RWPE1 (cell line): ENCODE measurements at regions not wholly inside any gene's neighbourhood (a gene's known extent, or its start where the extent isn't known, plus 50 kb on each side); places are given as distances from the start of the nearest gene placed in this dataset.

ENCODE experiments used
- CTCF ChIA-PET: fragments of 350-600 bp; sonication (Branson Sonifier 250); formaldehyde crosslinking; extraction: SDS; loops from one replicate; lab custom pipeline; 2021; lab: Yijun Ruan, JAX
- POLR2A ChIA-PET: fragments of 400-600 bp; formaldehyde crosslinking; extraction: SDS; loops from one replicate; lab custom pipeline; 2020; ENCODE audit warnings: antibody characterized with exemption; ENCODE audit not compliant: low non-redundant PET; lab: Yijun Ruan, JAX
- DNase-seq: peaks from one replicate; pipeline ENCODE4 v3.0.0; 2012; ENCODE audit warnings: low spot score
- H3K27ac ChIP-seq: fragments of 450-650 bp; 2 replicates; pipeline ENCODE4 v1.5.1; 2017
- CTCF ChIP-seq: fragments of 450-650 bp; conservative IDR thresholded peaks from 2 replicates; pipeline ENCODE4 v1.5.1; 2017; ENCODE audit warnings: low read depth, mild to moderate bottlenecking

- CTCF ChIA-PET, result no interaction called here
These were observed 312.9 kb downstream of the CDC5L start for GRCh38 chr6:44700422-44700821.

GRCh38 chr6:44701038-44701636 is 313.6 kb downstream of the CDC5L start:
- CTCF ChIA-PET, result no interaction called here
- POLR2A ChIA-PET, result interaction anchor here (1.0 kb wide), 1 partner anchor 28 kb away, joined by 3 read pairs; no protein-coding TSS in a partner anchor
- no peak for DNase-seq
- no peak for TF ChIP-seq CTCF
- H3K27ac ChIP-seq, result no peak overlapping the region

More at GRCh38 chr6:44700422-44700821, 312.9 kb downstream of the CDC5L start:
- POLR2A ChIA-PET, result no interaction called here
- no peak for DNase-seq
- no peak for TF ChIP-seq CTCF
- H3K27ac ChIP-seq, result no peak overlapping the region

GRCh38 chr6:44701637-44702101 is 314.2 kb downstream of the CDC5L start:
- ChIA-PET CTCF (no interaction called here), POLR2A (interaction anchor here (1.0 kb wide), 1 partner anchor 29 kb away, joined by 3 read pairs; no protein-coding TSS in a partner anchor)
- no peak for DNase-seq
- TF ChIP-seq CTCF, result no peak
- no peak overlapping the region for H3K27ac ChIP-seq

- TF ChIP-seq CTCF, result no peak
- no peak for DNase-seq
- ChIA-PET CTCF (interaction anchor here (0.6 kb wide), 1 partner anchor 1144 kb away, joined by 4 read pairs; no protein-coding TSS in a partner anchor), POLR2A (no interaction called here)
- H3K27ac ChIP-seq, result no peak overlapping the region
These were observed 314.8 kb downstream of the CDC5L start for GRCh38 chr6:44702292-44702691.

GRCh38 chr6:44704240-44705150 is 317.0 kb downstream of the CDC5L start:
- ChIA-PET POLR2A (no interaction called here), CTCF (no interaction called here)
- H3K27ac ChIP-seq, result no peak overlapping the region
- no peak for TF ChIP-seq CTCF
- no peak for DNase-seq

GRCh38 chr6:44705596-44705995 is 318.1 kb downstream of the CDC5L start:
- CTCF ChIA-PET, result no interaction called here

More at GRCh38 chr6:44705596-44705995, 318.1 kb downstream of the CDC5L start:
- no peak for DNase-seq
- POLR2A ChIA-PET, result no interaction called here
- H3K27ac ChIP-seq, result no peak overlapping the region
- TF ChIP-seq CTCF, result no peak
